C4-2B (cell line): ENCODE measurements at regions not wholly inside any gene's neighbourhood (a gene's known extent, or its start where the extent isn't known, plus 50 kb on each side); places are given as distances from the start of the nearest gene placed in this dataset.

Experiments
- CTCF ChIP-seq: fragments of 450-650 bp; conservative IDR thresholded peaks from 2 replicates; pipeline ENCODE4 v1.5.1; 2017; ENCODE audit warnings: mild to moderate bottlenecking
- ZFX ChIP-seq: fragments of 450-650 bp; IDR thresholded peaks from 2 replicates; pipeline ENCODE4 v1.6.1; 2017

- TF ChIP-seq CTCF: no peak
- no peak for TF ChIP-seq ZFX
Measured at GRCh38 chr12:31224768-31225448, 101.0 kb downstream of the SINHCAF start.
